ENCODE measurements at regions not wholly inside any gene's neighbourhood (a gene's known extent, or its start where the extent isn't known, plus 50 kb on each side); places are given as distances from the start of the nearest gene placed in this dataset.

DNA sequence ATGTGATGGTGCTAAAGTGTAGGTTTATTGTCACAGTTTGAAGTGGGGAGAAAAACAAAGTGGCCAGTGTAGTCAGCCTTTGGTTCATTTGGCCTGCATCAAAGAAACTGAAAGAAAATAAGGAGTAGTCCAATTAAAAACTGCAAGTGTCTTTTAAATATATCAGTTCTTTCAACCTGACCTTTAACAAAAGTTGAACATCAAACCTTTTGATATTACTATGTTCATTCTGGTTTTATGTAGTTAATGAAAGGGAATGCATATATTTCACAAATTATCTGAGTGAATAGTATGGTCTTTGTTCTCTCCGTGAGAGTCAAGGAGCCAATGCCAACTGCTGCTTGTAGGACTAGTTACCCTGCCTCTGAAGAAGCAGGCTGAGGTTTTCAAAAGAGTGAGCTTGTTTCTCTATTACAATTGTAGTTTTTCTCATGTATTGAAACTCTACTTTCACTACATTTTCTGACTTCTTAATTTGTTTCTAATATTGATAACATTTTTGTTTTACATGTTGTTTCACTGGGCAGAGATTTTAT, 1160.8 kb upstream of the LRRTM3 start:
- Histone ChIP-seq H3K4me1 (ENCODE audit: control insufficient read depth, insufficient read depth, low read length) (no peaks in the 10 kb centered on the region), H3K9me3 (ENCODE audit: control insufficient read depth, insufficient read depth, low read depth, low read length) (no peaks in the 10 kb centered on the region), H3K4me3 (ENCODE audit: low read depth, low read length) (no peak overlapping the region), H3K27ac (ENCODE audit: extremely low read depth, low read depth, low read length) (no peak overlapping the region), H3K36me3 (ENCODE audit: control insufficient read depth in 2 of 2, insufficient read depth in 1 of 2, low read length in 2 of 2) (no peaks in the 10 kb centered on the region)
- TF ChIP-seq ZBTB17 (tag by site-specific recombination; IDR thresholded peaks at IDR 0.05) (no peak), SP2 (tag by site-specific recombination; IDR thresholded peaks at IDR 0.05) (no peak), ZNF302 (tag by site-specific recombination; IDR thresholded peaks at IDR 0.05; ENCODE audit: low read depth) (no peak), ZNF350 (tag by site-specific recombination; IDR thresholded peaks at IDR 0.05) (no peak), ZNF621 (tag by site-specific recombination; IDR thresholded peaks at IDR 0.05) (no peak), ZNF521 (tag by site-specific recombination; IDR thresholded peaks at IDR 0.05) (no peak), ZNF335 (tag by site-specific recombination; conservative IDR thresholded peaks at IDR 0.05) (no peak), PRDM1 (tag by site-specific recombination; IDR thresholded peaks at IDR 0.05) (no peak), ZNF623 (tag by site-specific recombination; IDR thresholded peaks at IDR 0.05) (no peak), OVOL3 (tag by site-specific recombination; IDR thresholded peaks at IDR 0.05) (no peak), GLI4 (tag by site-specific recombination; IDR thresholded peaks at IDR 0.05) (no peak), ZNF266 (tag by site-specific recombination; IDR thresholded peaks at IDR 0.05; ENCODE audit: low read depth) (no peak), ZBTB7A (tag by site-specific recombination; IDR thresholded peaks at IDR 0.05; ENCODE audit: low read depth) (no peak), ZNF544 (tag by site-specific recombination; IDR thresholded peaks at IDR 0.05) (no peak), SCRT2 (tag by site-specific recombination; IDR thresholded peaks at IDR 0.05) (no peak)
- TF ChIP-seq, protein P1, sequence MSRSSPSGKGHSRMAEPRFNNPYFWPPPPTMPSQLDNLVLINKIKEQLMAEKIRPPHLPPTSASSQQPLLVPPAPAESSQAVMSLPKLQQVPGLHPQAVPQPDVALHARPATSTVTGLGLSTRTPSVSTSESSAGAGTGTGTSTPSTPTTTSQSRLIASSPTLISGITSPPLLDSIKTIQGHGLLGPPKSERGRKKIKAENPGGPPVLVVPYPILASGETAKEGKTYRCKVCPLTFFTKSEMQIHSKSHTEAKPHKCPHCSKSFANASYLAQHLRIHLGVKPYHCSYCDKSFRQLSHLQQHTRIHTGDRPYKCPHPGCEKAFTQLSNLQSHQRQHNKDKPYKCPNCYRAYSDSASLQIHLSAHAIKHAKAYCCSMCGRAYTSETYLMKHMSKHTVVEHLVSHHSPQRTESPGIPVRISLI (tag by site-specific recombination; IDR thresholded peaks at IDR 0.05), result no peak
- TF ChIP-seq, protein P2, sequence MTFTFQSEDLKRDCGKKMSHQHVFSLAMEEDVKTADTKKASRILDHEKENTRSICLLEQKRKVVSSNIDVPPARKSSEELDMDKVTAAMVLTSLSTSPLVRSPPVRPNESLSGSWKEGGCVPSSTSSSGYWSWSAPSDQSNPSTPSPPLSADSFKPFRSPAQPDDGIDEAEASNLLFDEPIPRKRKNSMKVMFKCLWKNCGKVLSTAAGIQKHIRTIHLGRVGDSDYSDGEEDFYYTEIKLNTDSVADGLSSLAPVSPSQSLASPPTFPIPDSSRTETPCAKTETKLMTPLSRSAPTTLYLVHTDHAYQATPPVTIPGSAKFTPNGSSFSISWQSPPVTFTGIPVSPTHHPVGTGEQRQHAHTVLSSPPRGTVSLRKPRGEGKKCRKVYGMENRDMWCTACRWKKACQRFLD (tag by site-specific recombination; IDR thresholded peaks at IDR 0.05), result no peak
- ChIA-PET CTCF (no interaction called here), POLR2A (no interaction called here)

DNA sequence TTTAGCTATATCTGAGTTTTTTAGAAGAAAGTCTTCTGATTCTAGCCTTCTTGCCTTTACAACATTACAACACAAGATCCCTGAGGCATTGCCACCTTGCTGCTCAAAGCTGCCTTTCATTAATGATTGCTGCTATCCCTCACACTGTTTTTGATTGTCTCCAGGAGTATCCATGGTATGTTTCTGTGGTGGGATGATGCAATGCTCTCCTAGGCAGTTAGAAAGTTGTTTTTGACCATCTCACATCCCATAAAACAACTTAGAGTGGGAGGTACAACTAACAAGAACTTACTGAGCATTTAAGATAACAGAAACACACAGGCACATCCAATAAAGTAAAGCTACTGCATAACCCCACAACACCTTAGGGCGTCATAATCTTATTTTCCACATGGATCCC, 1156.0 kb upstream of the LRRTM3 start:
- Histone ChIP-seq H3K27ac (ENCODE audit: extremely low read depth, low read depth, low read length) (no peak overlapping the region), H3K4me3 (ENCODE audit: low read depth, low read length) (no peak overlapping the region), H3K36me3 (ENCODE audit: control insufficient read depth in 2 of 2, insufficient read depth in 1 of 2, low read length in 2 of 2) (no peaks in the 10 kb centered on the region), H3K4me1 (ENCODE audit: control insufficient read depth, insufficient read depth, low read length) (no peaks in the 10 kb centered on the region), H3K9me3 (ENCODE audit: control insufficient read depth, insufficient read depth, low read depth, low read length) (no peaks in the 10 kb centered on the region)
- no peak for TF ChIP-seq ZNF768 (tag by site-specific recombination; IDR thresholded peaks at IDR 0.05)
- TF ChIP-seq, protein P3, sequence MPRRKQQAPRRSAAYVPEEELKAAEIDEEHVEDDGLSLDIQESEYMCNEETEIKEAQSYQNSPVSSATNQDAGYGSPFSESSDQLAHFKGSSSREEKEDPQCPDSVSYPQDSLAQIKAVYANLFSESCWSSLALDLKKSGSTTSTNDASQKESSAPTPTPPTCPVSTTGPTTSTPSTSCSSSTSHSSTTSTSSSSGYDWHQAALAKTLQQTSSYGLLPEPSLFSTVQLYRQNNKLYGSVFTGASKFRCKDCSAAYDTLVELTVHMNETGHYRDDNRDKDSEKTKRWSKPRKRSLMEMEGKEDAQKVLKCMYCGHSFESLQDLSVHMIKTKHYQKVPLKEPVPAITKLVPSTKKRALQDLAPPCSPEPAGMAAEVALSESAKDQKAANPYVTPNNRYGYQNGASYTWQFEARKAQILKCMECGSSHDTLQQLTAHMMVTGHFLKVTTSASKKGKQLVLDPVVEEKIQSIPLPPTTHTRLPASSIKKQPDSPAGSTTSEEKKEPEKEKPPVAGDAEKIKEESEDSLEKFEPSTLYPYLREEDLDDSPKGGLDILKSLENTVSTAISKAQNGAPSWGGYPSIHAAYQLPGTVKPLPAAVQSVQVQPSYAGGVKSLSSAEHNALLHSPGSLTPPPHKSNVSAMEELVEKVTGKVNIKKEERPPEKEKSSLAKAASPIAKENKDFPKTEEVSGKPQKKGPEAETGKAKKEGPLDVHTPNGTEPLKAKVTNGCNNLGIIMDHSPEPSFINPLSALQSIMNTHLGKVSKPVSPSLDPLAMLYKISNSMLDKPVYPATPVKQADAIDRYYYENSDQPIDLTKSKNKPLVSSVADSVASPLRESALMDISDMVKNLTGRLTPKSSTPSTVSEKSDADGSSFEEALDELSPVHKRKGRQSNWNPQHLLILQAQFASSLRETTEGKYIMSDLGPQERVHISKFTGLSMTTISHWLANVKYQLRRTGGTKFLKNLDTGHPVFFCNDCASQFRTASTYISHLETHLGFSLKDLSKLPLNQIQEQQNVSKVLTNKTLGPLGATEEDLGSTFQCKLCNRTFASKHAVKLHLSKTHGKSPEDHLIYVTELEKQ (tag by site-specific recombination; IDR thresholded peaks at IDR 0.05; ENCODE audit: borderline replicate concordance), result no peak
- 0 out of 2 replicates have a peak, but pooled peaks have one; percentile 15 for TF ChIP-seq EGR2 (tag by site-specific recombination; IDR thresholded peaks at IDR 0.05; ENCODE audit: low read depth)
- peak; percentile 53; the same call in 1 of the 2 replicates for TF ChIP-seq GLIS1 (tag by site-specific recombination; IDR thresholded peaks at IDR 0.05)
- no peak for TF ChIP-seq GFI1B (tag by site-specific recombination; IDR thresholded peaks at IDR 0.05)
- no peak for TF ChIP-seq ZSCAN30 (tag by site-specific recombination; IDR thresholded peaks at IDR 0.05)
- TF ChIP-seq KLF9 (tag by site-specific recombination; IDR thresholded peaks at IDR 0.05; ENCODE audit: low read depth), result no peak
- TF ChIP-seq ZNF132 (tag by site-specific recombination; IDR thresholded peaks at IDR 0.05; ENCODE audit: borderline replicate concordance), result no peak
- TF ChIP-seq, protein P4, sequence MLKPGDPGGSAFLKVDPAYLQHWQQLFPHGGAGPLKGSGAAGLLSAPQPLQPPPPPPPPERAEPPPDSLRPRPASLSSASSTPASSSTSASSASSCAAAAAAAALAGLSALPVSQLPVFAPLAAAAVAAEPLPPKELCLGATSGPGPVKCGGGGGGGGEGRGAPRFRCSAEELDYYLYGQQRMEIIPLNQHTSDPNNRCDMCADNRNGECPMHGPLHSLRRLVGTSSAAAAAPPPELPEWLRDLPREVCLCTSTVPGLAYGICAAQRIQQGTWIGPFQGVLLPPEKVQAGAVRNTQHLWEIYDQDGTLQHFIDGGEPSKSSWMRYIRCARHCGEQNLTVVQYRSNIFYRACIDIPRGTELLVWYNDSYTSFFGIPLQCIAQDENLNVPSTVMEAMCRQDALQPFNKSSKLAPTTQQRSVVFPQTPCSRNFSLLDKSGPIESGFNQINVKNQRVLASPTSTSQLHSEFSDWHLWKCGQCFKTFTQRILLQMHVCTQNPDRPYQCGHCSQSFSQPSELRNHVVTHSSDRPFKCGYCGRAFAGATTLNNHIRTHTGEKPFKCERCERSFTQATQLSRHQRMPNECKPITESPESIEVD (tag by site-specific recombination; IDR thresholded peaks at IDR 0.05), result peak; percentile 54
- ChIA-PET POLR2A (no interaction called here), CTCF (no interaction called here)
